Esophagus muscularis mucosa (tissue), 4 donors: ENCODE measurements at regions not wholly inside any gene's neighbourhood (a gene's known extent, or its start where the extent isn't known, plus 50 kb on each side); places are given as distances from the start of the nearest gene placed in this dataset.

Experiments
- EP300 ChIP-seq: sonication (generic); formaldehyde crosslinking; IDR thresholded peaks from one replicate; pipeline ENCODE4 v1.6.1; 2017; ENCODE audit warnings: antibody characterized with exemption
- POLR2A ChIP-seq: fragments of 450-650 bp; IDR thresholded peaks from one replicate; pipeline ENCODE4 v1.6.1; 2017; ENCODE audit warnings: antibody characterized with exemption, moderate library complexity, mild to moderate bottlenecking, low read depth
- POLR2AphosphoS5 ChIP-seq, 2 donors: sonication (generic); formaldehyde crosslinking; IDR thresholded peaks; one replicate each; pipeline ENCODE4 v1.6.1; 2017; ENCODE audit warnings: antibody characterized with exemption in 2 of 2
- TF ChIP-seq, protein P1 (sequence below), 3 experiments: fragments of 200-600 bp in 2 of 3; fragments of 450-650 bp in 1 of 3; sonication (generic) in 2 of 3; IDR thresholded peaks; one replicate each; pipeline ENCODE4 v1.5.1; 2017 to 2019; ENCODE audit warnings: antibody characterized with exemption in 3 of 3, mild to moderate bottlenecking in 2 of 3, moderate library complexity in 1 of 3

GRCh38 chrX:46250151-46250550 lies 295.1 kb downstream of the ZNF674 start:
- no peak for TF ChIP-seq EP300
- TF ChIP-seq, protein P1, sequence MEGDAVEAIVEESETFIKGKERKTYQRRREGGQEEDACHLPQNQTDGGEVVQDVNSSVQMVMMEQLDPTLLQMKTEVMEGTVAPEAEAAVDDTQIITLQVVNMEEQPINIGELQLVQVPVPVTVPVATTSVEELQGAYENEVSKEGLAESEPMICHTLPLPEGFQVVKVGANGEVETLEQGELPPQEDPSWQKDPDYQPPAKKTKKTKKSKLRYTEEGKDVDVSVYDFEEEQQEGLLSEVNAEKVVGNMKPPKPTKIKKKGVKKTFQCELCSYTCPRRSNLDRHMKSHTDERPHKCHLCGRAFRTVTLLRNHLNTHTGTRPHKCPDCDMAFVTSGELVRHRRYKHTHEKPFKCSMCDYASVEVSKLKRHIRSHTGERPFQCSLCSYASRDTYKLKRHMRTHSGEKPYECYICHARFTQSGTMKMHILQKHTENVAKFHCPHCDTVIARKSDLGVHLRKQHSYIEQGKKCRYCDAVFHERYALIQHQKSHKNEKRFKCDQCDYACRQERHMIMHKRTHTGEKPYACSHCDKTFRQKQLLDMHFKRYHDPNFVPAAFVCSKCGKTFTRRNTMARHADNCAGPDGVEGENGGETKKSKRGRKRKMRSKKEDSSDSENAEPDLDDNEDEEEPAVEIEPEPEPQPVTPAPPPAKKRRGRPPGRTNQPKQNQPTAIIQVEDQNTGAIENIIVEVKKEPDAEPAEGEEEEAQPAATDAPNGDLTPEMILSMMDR (IDR thresholded peaks at IDR 0.05) = no peak
- no peak for TF ChIP-seq POLR2AphosphoS5 (IDR thresholded peaks at IDR 0.05)
- TF ChIP-seq POLR2A = no peak
